ENCODE measurements at regions not wholly inside any gene's neighbourhood (a gene's known extent, or its start where the extent isn't known, plus 50 kb on each side); places are given as distances from the start of the nearest gene placed in this dataset.
"Not testable (repeated sequence)": the region's sequence is repeated elsewhere in the genome, so short reads cannot be mapped to it uniquely, and the experiment has no call there.

- DNase-seq, result no peak
Observed at GRCh38 chr5:173493846-173494245, 122.6 kb downstream of the BOD1 start.

GRCh38 chr5:173493040-173493439, 123.4 kb downstream of the BOD1 start:
- no peak for DNase-seq

GRCh38 chr5:173490681-173491080, 125.8 kb downstream of the BOD1 start:
- no peak for DNase-seq

GRCh38 chr5:173488144-173488543, 128.3 kb downstream of the BOD1 start:
- no peak for DNase-seq

GRCh38 chr5:173487300-173487699, 129.2 kb downstream of the BOD1 start:
- no peak for DNase-seq

- DNase-seq, result no peak
Observed at GRCh38 chr5:173486355-173487225, 129.9 kb downstream of the BOD1 start.

GRCh38 chr5:173484569-173484968, 131.9 kb downstream of the BOD1 start:
- DNase-seq, result no peak

- DNase-seq, result not testable (repeated sequence)
Observed at GRCh38 chr5:173483599-173483998, 132.9 kb downstream of the BOD1 start.

GRCh38 chr5:173483160-173483559, 133.3 kb downstream of the BOD1 start:
- DNase-seq, result no peak

GRCh38 chr5:173481821-173482220, 134.6 kb downstream of the BOD1 start:
- DNase-seq, result no peak

GRCh38 chr5:173480896-173481295, 135.6 kb downstream of the BOD1 start:
- DNase-seq, result no peak

- DNase-seq, result no peak
Observed at GRCh38 chr5:173479711-173480110, 136.7 kb downstream of the BOD1 start.

GRCh38 chr5:173477345-173478040, 139.0 kb downstream of the BOD1 start:
- no peak for DNase-seq

- no peak for DNase-seq
Observed at GRCh38 chr5:173475780-173476179, 140.7 kb downstream of the BOD1 start.

- no peak for DNase-seq
Observed at GRCh38 chr5:173474881-173475287, 141.6 kb downstream of the BOD1 start.

GRCh38 chr5:173473288-173473687, 143.2 kb downstream of the BOD1 start:
- no peak for DNase-seq

GRCh38 chr5:173472784-173473278, 143.6 kb downstream of the BOD1 start:
- no peak for DNase-seq

- no peak for DNase-seq
Observed at GRCh38 chr5:173472164-173472563, 143.9 kb upstream of the STC2 start.

GRCh38 chr5:173468821-173469251, 140.6 kb upstream of the STC2 start:
- DNase-seq, result no peak

GRCh38 chr5:173466227-173466626, 138.0 kb upstream of the STC2 start:
- no peak for DNase-seq

GRCh38 chr5:173464813-173465212, 136.6 kb upstream of the STC2 start:
- no peak for DNase-seq

- no peak for DNase-seq
Observed at GRCh38 chr5:173463207-173463606, 135.0 kb upstream of the STC2 start.

- DNase-seq, result no peak
Observed at GRCh38 chr5:173458828-173459609, 130.8 kb upstream of the STC2 start.
